Panc1 (cell line): ENCODE measurements at regions not wholly inside any gene's neighbourhood (a gene's known extent, or its start where the extent isn't known, plus 50 kb on each side); places are given as distances from the start of the nearest gene placed in this dataset.

ENCODE experiments used
- ATAC-seq: fragments of 200-7000 bp; cut with Tn5 transposase; 2 replicates; pipeline ENCODE4 v1.9.1; 2020; ENCODE audit warnings: mild to moderate bottlenecking, moderate library complexity
- BruUV-seq: library from RNA; stranded (reverse); fragments of 400-500 nt; replicated peaks from 2 replicates; lab custom pipeline; 2021; lab: Mats Ljungman, UMichigan
- CTCF ChIA-PET: fragments of 300-600 bp; sonication (Branson Sonifier 250); formaldehyde crosslinking; loops from one replicate; lab custom pipeline; 2022; ENCODE audit warnings: antibody characterized with exemption; lab: Charles Lee
- POLR2A ChIA-PET: fragments of 300-600 bp; sonication (Branson Sonifier 250); formaldehyde crosslinking; loops from one replicate; lab custom pipeline; 2022; ENCODE audit warnings: antibody characterized with exemption; lab: Charles Lee
- DNase-seq: peaks from one replicate; pipeline ENCODE4 v3.0.0-alpha.2; 2010; ENCODE audit warnings: low read depth, low spot score
- H3K27ac ChIP-seq: 2 replicates; pipeline ENCODE4 v1.5.1; 2011; ENCODE audit warnings: mild to moderate bottlenecking, low read length, inconsistent platforms
- H3K27me3 ChIP-seq: fragments of 200-500 bp; sonication (Bioruptor generic); 2 replicates; pipeline ENCODE4 v1.6.0; 2014; ENCODE audit warnings: low read length, inconsistent platforms; ENCODE audit not compliant: control insufficient read depth, insufficient read depth
- H3K36me3 ChIP-seq: fragments of 200-500 bp; sonication (Bioruptor generic); 2 replicates; pipeline ENCODE4 v1.5.1; 2014; ENCODE audit warnings: inconsistent platforms, mild to moderate bottlenecking, low read length, moderate library complexity; ENCODE audit not compliant: control insufficient read depth, insufficient read depth
- H3K4me1 ChIP-seq: 2 replicates; pipeline ENCODE4 v1.5.1; 2011; ENCODE audit warnings: inconsistent platforms, mild to moderate bottlenecking, low read length, moderate library complexity; ENCODE audit not compliant: control insufficient read depth, insufficient read depth
- H3K4me3 ChIP-seq, 2 experiments: 2 replicates each; pipeline ENCODE4 v1.5.1; 2011 to 2012; ENCODE audit warnings: low read depth in 2 of 2, low read length in 2 of 2, mild to moderate bottlenecking in 2 of 2, inconsistent platforms in 1 of 2, moderate library complexity in 1 of 2
- H3K9me3 ChIP-seq: fragments of 200-500 bp; sonication (Bioruptor generic); 2 replicates; pipeline ENCODE4 v1.5.1; 2014; ENCODE audit warnings: low read depth, mild to moderate bottlenecking, inconsistent platforms, low read length, moderate library complexity; ENCODE audit not compliant: control insufficient read depth, insufficient read depth
- POLR2AphosphoS5 ChIP-seq: IDR thresholded peaks from 2 replicates; pipeline ENCODE4 v1.6.1; 2012; ENCODE audit warnings: mild to moderate bottlenecking, low read depth, low read length, moderate library complexity
- SIN3A ChIP-seq: IDR thresholded peaks from 2 replicates; pipeline ENCODE4 v1.6.1; 2012; ENCODE audit warnings: low read depth, mild to moderate bottlenecking, low read length, moderate library complexity, borderline replicate concordance; ENCODE audit not compliant: insufficient read depth
- TCF7L2 ChIP-seq: IDR thresholded peaks from 2 replicates; pipeline ENCODE4 v1.6.1; 2011; ENCODE audit warnings: mild to moderate bottlenecking, low read depth, low read length, inconsistent platforms
- in situ Hi-C: cut with HindIII; loops from 2 replicates; pipeline ENCODE4 v1.10.0; 2016; ENCODE audit warnings: low sequenced_read_pairs, low pct_unique_long_range_greater_than_20kb
- intact Hi-C: fragments of 100-400 bp; cut with micrococcal nuclease; formaldehyde crosslinking; loops from one replicate; pipeline ENCODE4 v1.10.0; 2022; ENCODE audit not compliant: unreplicated experiment
- TF ChIP-seq, protein P1 (sequence below): fragments of 450-650 bp; IDR thresholded peaks from 2 replicates; pipeline ENCODE4 v1.5.1; 2017; ENCODE audit warnings: mild to moderate bottlenecking
- TF ChIP-seq, protein P2 (sequence below), 2 experiments: IDR thresholded peaks; 2 replicates each; pipeline ENCODE4 v1.6.1; 2011 to 2012; ENCODE audit warnings: low read depth in 2 of 2, control low read depth in 1 of 2, low read length in 1 of 2, mild to moderate bottlenecking in 1 of 2, moderate library complexity in 1 of 2; ENCODE audit not compliant: insufficient read depth in 1 of 2

DNA sequence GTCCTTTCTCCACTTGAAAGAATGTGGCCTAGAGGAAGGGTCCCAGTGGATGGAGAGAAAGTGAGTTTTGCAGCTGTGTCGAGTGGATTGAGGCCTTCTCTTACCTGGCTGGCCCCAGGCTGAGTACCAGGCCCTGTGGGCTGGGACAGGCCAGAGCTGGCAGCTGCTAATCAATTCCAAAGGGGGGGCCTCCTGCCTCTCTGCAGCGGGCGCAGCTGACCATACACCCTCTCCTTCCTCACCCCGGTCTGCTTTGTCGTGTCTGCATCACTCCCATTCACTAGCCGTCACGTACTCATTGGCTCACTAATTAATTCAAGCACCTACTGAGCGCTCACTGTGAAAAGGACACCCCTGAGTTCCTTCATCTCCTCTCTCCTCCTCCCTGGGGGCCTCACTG is 58.4 kb upstream of the PITX1 start:
- Histone ChIP-seq H3K9me3 (no peaks in the 10 kb centered on the region), H3K27me3 (no peaks in the 10 kb centered on the region), H3K27ac (no peak overlapping the region), H3K4me3 (no peak overlapping the region), H3K36me3 (no peaks in the 10 kb centered on the region), H3K4me1 (no peaks in the 10 kb centered on the region)
- CTCF ChIA-PET, result no interaction called here
- in situ Hi-C loops (no loop called here), intact Hi-C loops (no loop called here)
- no peak for ATAC-seq
- TF ChIP-seq, protein P1, sequence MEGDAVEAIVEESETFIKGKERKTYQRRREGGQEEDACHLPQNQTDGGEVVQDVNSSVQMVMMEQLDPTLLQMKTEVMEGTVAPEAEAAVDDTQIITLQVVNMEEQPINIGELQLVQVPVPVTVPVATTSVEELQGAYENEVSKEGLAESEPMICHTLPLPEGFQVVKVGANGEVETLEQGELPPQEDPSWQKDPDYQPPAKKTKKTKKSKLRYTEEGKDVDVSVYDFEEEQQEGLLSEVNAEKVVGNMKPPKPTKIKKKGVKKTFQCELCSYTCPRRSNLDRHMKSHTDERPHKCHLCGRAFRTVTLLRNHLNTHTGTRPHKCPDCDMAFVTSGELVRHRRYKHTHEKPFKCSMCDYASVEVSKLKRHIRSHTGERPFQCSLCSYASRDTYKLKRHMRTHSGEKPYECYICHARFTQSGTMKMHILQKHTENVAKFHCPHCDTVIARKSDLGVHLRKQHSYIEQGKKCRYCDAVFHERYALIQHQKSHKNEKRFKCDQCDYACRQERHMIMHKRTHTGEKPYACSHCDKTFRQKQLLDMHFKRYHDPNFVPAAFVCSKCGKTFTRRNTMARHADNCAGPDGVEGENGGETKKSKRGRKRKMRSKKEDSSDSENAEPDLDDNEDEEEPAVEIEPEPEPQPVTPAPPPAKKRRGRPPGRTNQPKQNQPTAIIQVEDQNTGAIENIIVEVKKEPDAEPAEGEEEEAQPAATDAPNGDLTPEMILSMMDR, result no peak
- TF ChIP-seq, protein P2, sequence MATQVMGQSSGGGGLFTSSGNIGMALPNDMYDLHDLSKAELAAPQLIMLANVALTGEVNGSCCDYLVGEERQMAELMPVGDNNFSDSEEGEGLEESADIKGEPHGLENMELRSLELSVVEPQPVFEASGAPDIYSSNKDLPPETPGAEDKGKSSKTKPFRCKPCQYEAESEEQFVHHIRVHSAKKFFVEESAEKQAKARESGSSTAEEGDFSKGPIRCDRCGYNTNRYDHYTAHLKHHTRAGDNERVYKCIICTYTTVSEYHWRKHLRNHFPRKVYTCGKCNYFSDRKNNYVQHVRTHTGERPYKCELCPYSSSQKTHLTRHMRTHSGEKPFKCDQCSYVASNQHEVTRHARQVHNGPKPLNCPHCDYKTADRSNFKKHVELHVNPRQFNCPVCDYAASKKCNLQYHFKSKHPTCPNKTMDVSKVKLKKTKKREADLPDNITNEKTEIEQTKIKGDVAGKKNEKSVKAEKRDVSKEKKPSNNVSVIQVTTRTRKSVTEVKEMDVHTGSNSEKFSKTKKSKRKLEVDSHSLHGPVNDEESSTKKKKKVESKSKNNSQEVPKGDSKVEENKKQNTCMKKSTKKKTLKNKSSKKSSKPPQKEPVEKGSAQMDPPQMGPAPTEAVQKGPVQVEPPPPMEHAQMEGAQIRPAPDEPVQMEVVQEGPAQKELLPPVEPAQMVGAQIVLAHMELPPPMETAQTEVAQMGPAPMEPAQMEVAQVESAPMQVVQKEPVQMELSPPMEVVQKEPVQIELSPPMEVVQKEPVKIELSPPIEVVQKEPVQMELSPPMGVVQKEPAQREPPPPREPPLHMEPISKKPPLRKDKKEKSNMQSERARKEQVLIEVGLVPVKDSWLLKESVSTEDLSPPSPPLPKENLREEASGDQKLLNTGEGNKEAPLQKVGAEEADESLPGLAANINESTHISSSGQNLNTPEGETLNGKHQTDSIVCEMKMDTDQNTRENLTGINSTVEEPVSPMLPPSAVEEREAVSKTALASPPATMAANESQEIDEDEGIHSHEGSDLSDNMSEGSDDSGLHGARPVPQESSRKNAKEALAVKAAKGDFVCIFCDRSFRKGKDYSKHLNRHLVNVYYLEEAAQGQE (IDR thresholded peaks at IDR 0.05; ENCODE audit: insufficient read depth in 1 of 2, low read depth in 2 of 2, low read length in 1 of 2), result no peak
- TF ChIP-seq POLR2AphosphoS5 (no peak), TCF7L2 (no peak), SIN3A (no peak)
- POLR2A ChIA-PET, result no interaction called here
- BruUV-seq, result no TSS peak
- DNase-seq, result no peak

DNA sequence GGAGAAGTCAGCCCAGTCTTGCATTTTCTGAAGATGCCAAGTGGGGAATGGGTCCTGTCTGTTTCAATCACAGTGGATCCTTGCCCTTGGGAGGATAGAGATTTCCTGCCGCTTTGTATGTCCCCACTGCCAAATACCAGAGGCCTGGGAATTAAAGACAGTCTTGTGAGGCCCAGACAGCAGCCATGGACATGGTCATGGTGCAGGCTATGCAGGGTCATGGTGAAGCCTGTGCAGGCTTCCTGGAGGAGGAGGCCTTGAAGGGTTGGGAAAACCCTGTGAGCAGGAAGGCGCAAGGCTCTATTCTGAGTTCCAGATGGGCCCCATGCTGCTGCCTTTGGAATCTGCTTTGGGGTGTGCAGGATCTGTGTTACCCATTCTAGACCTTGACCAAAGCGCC is 57.3 kb upstream of the PITX1 start:
- Histone ChIP-seq H3K4me1 (no peaks in the 10 kb centered on the region), H3K4me3 (no peak overlapping the region), H3K36me3 (no peaks in the 10 kb centered on the region), H3K27me3 (no peaks in the 10 kb centered on the region), H3K27ac (no peak overlapping the region), H3K9me3 (no peaks in the 10 kb centered on the region)
- intact Hi-C loops, result no loop called here
- ATAC-seq (no peak), DNase-seq (no peak)
- in situ Hi-C loops, result no loop called here
- TF ChIP-seq TCF7L2 (no peak), POLR2AphosphoS5 (no peak)
- TF ChIP-seq, protein P1, result no peak
- TF ChIP-seq, protein P2 (IDR thresholded peaks at IDR 0.05; ENCODE audit: insufficient read depth in 1 of 2, low read depth in 2 of 2, low read length in 1 of 2), result no peak
- CTCF ChIA-PET, result no interaction called here
- POLR2A ChIA-PET, result no interaction called here
- BruUV-seq, result no TSS peak
